Breast epithelium (tissue), 3 donors: ENCODE measurements at regions not wholly inside any gene's neighbourhood (a gene's known extent, or its start where the extent isn't known, plus 50 kb on each side); places are given as distances from the start of the nearest gene placed in this dataset.
"Not testable (repeated sequence)": the region's sequence is repeated elsewhere in the genome, so short reads cannot be mapped to it uniquely, and the experiment has no call there.

Experiments used
- CTCF ChIP-seq, 3 donors: fragments of 450-650 bp; IDR thresholded peaks; one replicate each; pipeline ENCODE4 v1.5.1; 2016 to 2017; ENCODE audit warnings: antibody characterized with exemption in 3 of 3, mild to moderate bottlenecking in 3 of 3, moderate library complexity in 3 of 3
- POLR2AphosphoS5 ChIP-seq, 3 donors: sonication (generic); formaldehyde crosslinking; IDR thresholded peaks; one replicate each; pipeline ENCODE4 v1.6.1; 2017; ENCODE audit warnings: antibody characterized with exemption in 3 of 3

GRCh38 chr2:87184260-87184659 is 162.6 kb upstream of the PLGLB1 start:
- TF ChIP-seq POLR2AphosphoS5, CTCF (IDR thresholded peaks at IDR 0.05): not testable (repeated sequence)
